ENCODE measurements at regions not wholly inside any gene's neighbourhood (a gene's known extent, or its start where the extent isn't known, plus 50 kb on each side); places are given as distances from the start of the nearest gene placed in this dataset.

- peak; percentile 36 for TF ChIP-seq CTCF (IDR thresholded peaks at IDR 0.05; ENCODE audit: low read depth, low read length, missing control alignments)
- no peak overlapping the region for H3K4me3 ChIP-seq (ENCODE audit: low read depth, low read length)
- no peak for DNase-seq (ENCODE audit: low read depth)
Measured at GRCh38 chr3:117355566-117355965, 646.0 kb downstream of the TUSC7 start.

DNA sequence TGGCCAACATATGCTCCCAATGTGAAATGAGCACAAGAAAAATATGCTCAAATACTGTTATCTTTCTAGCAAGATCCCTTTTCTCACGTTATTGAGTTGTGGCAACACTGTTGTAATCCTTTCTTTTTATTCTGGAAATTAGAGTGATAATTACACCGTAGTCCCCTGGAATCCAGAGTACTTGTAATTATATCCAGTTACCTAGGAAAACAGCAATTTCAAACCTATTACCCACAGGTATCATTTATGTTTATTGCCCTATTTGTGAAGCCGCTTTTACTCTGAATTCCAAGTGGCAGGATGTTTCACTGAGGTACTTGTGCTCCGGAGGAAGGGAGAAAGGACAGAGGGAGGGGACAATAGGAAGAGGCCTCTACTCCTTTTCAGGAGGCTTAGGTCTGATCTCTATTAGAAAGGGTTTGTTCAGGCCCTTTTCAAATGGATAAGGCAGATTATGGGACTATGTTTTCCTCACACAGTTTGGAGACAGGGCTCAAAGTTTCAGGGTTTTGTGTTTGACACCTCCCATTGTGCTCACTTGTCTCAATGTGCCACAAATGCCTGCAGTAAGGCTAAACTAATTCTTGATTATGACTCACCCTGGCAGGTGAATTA lies 646.6 kb downstream of the TUSC7 start:
- no peak for DNase-seq (ENCODE audit: low read depth)
- TF ChIP-seq CTCF (IDR thresholded peaks at IDR 0.05; ENCODE audit: low read depth, low read length, missing control alignments) = no peak
- no peak overlapping the region for H3K4me3 ChIP-seq (ENCODE audit: low read depth, low read length)

DNA sequence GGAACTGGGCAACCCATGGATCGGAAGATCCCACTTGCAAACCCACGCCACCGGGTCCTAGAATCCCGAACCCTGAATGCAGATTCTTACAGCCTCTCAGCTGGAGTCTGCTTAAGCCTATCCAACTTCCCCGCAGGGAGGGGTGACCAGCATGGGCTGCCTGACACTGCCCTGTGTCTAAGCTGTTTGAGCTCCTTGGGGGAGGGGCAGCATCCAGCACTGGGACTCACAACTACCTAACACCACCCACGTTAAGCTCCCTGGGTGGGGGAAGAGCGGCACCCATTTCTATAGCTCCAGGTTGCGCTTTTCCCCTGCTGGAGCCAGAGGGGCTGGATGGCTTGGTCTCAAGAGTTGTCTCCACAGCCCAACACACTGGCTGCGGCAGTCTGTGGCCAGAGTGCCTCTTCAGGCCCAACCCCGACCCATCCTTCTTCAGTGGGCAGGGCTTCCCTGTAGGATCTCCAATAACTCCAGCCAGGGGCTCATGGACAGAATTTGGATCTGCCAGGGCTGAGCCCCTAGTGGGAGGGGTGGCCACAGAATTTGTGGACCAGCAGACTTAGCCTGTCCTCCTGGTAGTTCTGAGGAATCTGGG lies 649.2 kb downstream of the TUSC7 start:
- H3K4me3 ChIP-seq (ENCODE audit: low read depth, low read length) = no peak overlapping the region
- DNase-seq (ENCODE audit: low read depth) = no peak
- no peak for TF ChIP-seq CTCF (IDR thresholded peaks at IDR 0.05; ENCODE audit: low read depth, low read length, missing control alignments)

DNA sequence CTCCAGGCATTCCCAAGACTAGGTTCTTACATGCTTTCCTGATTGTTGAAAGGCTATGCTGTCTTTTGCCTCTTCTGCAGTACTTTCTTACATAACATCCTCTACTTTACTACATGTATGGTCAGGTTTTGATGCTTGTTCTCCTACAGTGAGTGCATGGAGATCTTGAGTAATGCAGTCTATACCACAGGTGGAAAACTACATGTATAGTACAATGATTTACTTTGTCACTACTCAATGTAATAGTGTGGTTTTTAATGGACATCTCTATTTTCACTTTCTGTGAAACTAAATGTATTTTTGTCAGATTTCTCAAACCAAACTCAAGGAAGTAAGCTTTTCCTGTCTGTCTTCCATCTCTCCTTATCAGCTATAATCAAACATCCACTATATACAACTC lies 657.0 kb downstream of the TUSC7 start:
- no peak for DNase-seq (ENCODE audit: low read depth)
- TF ChIP-seq CTCF (IDR thresholded peaks at IDR 0.05; ENCODE audit: low read depth, low read length, missing control alignments) = no peak
- no peak overlapping the region for H3K4me3 ChIP-seq (ENCODE audit: low read depth, low read length)

- no peak for TF ChIP-seq CTCF (IDR thresholded peaks at IDR 0.05; ENCODE audit: low read depth, low read length, missing control alignments)
- no peak overlapping the region for H3K4me3 ChIP-seq (ENCODE audit: low read depth, low read length)
- no peak for DNase-seq (ENCODE audit: low read depth)
Measured at GRCh38 chr3:117367861-117368260, 658.3 kb downstream of the TUSC7 start.

DNA sequence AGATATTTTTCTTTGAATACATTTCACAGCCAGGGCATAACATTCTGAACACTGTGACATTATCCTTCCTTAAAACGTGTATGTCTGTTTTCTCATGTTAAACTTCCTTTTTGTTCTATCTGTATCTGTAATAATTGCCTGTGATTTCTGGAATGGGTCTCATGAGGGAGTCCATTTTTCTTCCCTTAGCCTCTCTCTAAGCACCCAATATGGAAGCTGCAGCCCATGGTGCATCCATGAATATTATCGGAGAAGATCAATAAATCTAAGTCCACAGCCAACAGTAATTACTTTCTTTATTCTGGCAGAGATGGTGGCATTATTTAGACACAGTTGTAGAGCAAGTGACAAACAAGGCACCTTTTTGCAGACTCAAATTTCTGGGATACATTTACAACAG lies 671.1 kb downstream of the TUSC7 start:
- H3K4me3 ChIP-seq (ENCODE audit: low read depth, low read length) = no peak overlapping the region
- DNase-seq (ENCODE audit: low read depth) = no peak
- TF ChIP-seq CTCF (IDR thresholded peaks at IDR 0.05; ENCODE audit: low read depth, low read length, missing control alignments) = no peak

DNA sequence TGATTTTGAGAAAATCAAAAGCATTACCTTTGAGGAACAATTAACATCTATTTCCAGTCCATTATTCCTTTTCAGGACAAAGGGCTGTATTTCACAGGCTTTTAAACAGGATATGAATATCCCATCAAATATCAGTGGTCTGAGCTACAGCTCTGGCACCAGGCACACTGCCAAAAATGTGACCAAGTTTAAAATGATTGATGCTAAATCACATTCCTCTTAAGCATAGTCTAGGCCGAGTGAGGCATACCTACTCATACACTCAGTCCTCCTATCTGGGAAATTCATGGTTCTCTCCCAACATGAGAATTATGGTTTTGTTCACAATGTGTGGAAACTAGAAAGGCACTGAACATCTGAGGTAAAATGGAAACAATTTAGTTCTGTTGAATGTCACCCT lies 683.5 kb downstream of the TUSC7 start:
- no peak for TF ChIP-seq CTCF (IDR thresholded peaks at IDR 0.05; ENCODE audit: low read depth, low read length, missing control alignments)
- H3K4me3 ChIP-seq (ENCODE audit: low read depth, low read length) = no peak overlapping the region
- no peak for DNase-seq (ENCODE audit: low read depth)

All from GM12864 (cell line).